ENCODE measurements at regions not wholly inside any gene's neighbourhood (a gene's known extent, or its start where the extent isn't known, plus 50 kb on each side); places are given as distances from the start of the nearest gene placed in this dataset.

DNA sequence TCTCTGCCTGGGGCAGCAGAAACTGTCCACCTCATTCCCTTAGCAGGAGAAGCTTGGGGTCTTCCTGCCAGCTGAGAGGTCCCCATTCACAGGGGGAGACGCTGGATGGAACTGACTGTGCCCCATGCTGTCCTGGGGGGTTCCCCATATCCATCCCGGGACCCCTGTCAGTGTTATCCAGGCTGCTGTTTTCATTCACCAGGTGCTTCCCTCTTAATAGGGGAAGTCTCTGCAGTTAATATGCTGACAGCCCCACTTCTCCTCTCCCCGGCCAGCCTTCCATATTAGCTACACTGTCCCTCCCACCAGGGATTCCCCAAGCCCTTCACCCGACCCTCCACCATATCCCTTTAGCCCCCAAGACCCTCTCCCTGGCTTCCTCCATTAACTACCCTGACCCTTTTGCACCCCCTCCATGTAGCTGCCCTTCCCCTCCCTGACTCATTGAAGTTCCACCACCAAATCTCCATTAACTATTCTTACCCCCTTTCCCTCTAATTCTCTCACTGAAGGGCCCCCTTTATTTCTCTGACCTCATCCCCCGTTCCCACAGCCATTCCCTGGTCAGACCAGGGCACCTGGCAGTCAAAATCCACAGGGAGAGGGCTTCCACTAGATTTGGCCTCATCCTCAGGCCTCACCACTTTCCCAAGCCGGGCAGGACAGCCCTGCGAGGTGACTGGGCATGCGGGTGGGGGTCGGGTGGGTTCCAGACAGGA, 92.0 kb upstream of the PAX2 start:
- H3K4me1 Mint-ChIP-seq (ENCODE audit: insufficient read depth, unreplicated experiment): peaks cover 14% of the 10 kb centered on the region
- H3K27me3 Mint-ChIP-seq (ENCODE audit: insufficient read depth, unreplicated experiment): peaks cover 76% of the 10 kb centered on the region
- no peak overlapping the region for H3K4me3 Mint-ChIP-seq (ENCODE audit: unreplicated experiment)
- H3K36me3 Mint-ChIP-seq (ENCODE audit: insufficient read depth, unreplicated experiment): no peaks in the 10 kb centered on the region
- no peak for DNase-seq (ENCODE audit: unreplicated experiment)
- CTCF ChIA-PET: no interaction called here
- POLR2A ChIA-PET: no interaction called here
- intact Hi-C loops (cut with micrococcal nuclease): no loop called here
- H3K9me3 Mint-ChIP-seq (ENCODE audit: unreplicated experiment): no peaks in the 10 kb centered on the region
- TF ChIP-seq, protein P1, sequence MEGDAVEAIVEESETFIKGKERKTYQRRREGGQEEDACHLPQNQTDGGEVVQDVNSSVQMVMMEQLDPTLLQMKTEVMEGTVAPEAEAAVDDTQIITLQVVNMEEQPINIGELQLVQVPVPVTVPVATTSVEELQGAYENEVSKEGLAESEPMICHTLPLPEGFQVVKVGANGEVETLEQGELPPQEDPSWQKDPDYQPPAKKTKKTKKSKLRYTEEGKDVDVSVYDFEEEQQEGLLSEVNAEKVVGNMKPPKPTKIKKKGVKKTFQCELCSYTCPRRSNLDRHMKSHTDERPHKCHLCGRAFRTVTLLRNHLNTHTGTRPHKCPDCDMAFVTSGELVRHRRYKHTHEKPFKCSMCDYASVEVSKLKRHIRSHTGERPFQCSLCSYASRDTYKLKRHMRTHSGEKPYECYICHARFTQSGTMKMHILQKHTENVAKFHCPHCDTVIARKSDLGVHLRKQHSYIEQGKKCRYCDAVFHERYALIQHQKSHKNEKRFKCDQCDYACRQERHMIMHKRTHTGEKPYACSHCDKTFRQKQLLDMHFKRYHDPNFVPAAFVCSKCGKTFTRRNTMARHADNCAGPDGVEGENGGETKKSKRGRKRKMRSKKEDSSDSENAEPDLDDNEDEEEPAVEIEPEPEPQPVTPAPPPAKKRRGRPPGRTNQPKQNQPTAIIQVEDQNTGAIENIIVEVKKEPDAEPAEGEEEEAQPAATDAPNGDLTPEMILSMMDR (IDR thresholded peaks at IDR 0.05; ENCODE audit: unreplicated experiment): no peak
- BruUV-seq (replicated peaks): no TSS peak
- H3K27ac Mint-ChIP-seq (ENCODE audit: low read depth, unreplicated experiment): no peak overlapping the region

DNA sequence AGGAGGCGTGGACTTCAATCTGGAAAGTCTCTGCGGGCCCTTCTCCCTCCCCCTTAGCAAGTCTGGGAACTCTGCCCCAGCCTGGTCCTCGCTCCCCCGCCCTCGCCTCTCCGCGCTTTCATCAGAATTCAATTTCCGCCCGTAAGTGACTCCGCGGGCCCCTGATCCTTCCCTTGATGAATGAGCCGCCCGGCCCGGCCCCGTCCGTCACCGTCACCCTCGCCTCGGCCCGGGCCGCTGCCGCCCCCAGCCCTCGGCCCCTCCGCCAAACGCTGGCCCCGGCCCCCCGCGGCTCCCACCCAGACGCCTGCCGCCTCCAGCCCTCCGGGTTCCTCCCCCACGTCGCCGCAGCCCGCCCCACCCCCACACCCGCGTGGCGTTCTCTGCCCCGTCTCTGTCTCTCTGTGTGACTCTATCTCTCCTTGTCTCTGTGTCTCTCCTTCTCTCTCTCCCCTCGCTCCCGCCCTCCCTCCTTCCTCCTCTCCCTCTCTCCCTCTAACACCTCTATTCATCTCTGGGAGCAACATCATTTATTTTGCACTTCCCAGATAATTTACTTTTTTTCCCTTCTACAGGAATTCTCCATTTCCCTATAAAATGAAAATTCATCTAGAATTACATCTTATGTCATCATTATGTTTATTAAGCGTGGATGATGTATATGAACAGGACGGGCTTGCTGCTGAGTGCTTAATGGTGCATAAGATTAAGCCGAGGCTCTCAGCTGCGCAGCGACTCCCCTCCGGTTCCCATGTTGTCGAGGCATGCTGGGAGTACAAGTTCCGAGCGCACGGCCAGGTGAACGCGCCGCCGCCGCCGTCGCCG, 91.2 kb upstream of the PAX2 start:
- ChIA-PET POLR2A (no interaction called here), CTCF (no interaction called here)
- intact Hi-C loops (cut with micrococcal nuclease): no loop called here
- H3K4me1 Mint-ChIP-seq (ENCODE audit: insufficient read depth, unreplicated experiment): peaks cover 14% of the 10 kb centered on the region
- BruUV-seq (replicated peaks): no TSS peak
- no peak for DNase-seq (ENCODE audit: unreplicated experiment)
- no peaks in the 10 kb centered on the region for H3K36me3 Mint-ChIP-seq (ENCODE audit: insufficient read depth, unreplicated experiment)
- H3K27me3 Mint-ChIP-seq (ENCODE audit: insufficient read depth, unreplicated experiment): peaks cover 76% of the 10 kb centered on the region
- H3K27ac Mint-ChIP-seq (ENCODE audit: low read depth, unreplicated experiment): no peak overlapping the region
- no peak overlapping the region for H3K4me3 Mint-ChIP-seq (ENCODE audit: unreplicated experiment)
- TF ChIP-seq, protein P1 (IDR thresholded peaks at IDR 0.05; ENCODE audit: unreplicated experiment): no peak
- H3K9me3 Mint-ChIP-seq (ENCODE audit: unreplicated experiment): no peaks in the 10 kb centered on the region

DNA sequence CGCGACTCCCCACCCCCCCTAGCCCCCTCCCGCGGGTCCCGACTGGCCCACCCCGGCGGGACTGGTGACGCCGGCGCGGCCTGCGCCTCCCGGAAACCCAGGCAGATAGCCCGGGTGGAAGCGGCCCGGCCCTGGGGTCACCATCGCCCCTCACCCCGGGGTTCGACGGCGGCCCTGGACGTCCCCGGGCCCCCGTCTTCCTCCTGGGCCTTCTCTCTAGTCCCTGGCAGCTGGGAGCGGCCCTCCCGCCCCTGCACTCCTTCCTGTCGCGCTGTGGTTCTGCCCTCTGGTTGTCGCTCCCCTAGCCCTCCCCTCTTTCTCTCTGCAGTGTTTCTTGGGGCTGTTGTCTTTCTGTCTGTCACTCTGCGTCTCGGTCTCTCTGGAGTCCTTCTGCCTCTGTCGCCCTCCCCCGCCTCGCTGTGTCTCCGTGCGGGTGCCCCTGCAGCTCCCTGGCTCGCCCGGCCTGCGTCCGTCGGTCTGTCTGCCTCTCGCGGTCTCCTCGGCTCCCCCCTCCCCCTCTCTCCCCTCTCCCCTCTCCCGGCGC, 90.5 kb upstream of the PAX2 start:
- Mint-ChIP-seq H3K27ac (ENCODE audit: low read depth, unreplicated experiment) (peak overlapping the region; percentile 40), H3K36me3 (ENCODE audit: insufficient read depth, unreplicated experiment) (no peaks in the 10 kb centered on the region), H3K4me1 (ENCODE audit: insufficient read depth, unreplicated experiment) (peaks cover 14% of the 10 kb centered on the region), H3K4me3 (ENCODE audit: unreplicated experiment) (no peak overlapping the region), H3K9me3 (ENCODE audit: unreplicated experiment) (no peaks in the 10 kb centered on the region), H3K27me3 (ENCODE audit: insufficient read depth, unreplicated experiment) (peaks cover 77% of the 10 kb centered on the region)
- TF ChIP-seq, protein P1 (IDR thresholded peaks at IDR 0.05; ENCODE audit: unreplicated experiment): no peak
- ChIA-PET CTCF (no interaction called here), POLR2A (no interaction called here)
- no peak for DNase-seq (ENCODE audit: unreplicated experiment)
- intact Hi-C loops (cut with micrococcal nuclease): no loop called here
- BruUV-seq (replicated peaks): no TSS peak

DNA sequence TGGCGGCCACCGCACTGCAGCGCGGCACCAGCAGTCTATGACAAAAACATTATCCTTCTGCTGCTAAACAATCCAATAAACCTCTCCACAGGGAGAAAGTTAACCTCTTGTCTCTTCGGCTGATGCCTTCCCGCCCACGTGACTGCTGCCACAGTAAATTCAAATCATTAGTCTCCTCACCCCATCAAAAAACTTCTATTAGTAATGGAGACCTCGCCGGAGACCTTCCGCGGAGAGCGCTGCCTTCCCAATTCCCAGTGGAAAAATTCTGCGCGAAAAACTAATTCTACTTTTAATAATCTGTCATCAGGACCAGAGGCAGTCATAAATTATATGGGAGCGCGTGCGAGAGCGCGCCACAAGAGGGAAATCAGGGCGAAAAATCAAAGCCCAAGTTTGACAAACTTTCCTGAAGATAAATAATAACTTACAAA, 90.0 kb upstream of the PAX2 start:
- intact Hi-C loops (cut with micrococcal nuclease): no loop called here
- Mint-ChIP-seq H3K4me3 (ENCODE audit: unreplicated experiment) (peak overlapping the region; percentile 24), H3K36me3 (ENCODE audit: insufficient read depth, unreplicated experiment) (no peaks in the 10 kb centered on the region), H3K27ac (ENCODE audit: low read depth, unreplicated experiment) (peak overlapping the region; percentile 40), H3K9me3 (ENCODE audit: unreplicated experiment) (no peaks in the 10 kb centered on the region), H3K4me1 (ENCODE audit: insufficient read depth, unreplicated experiment) (peaks cover 14% of the 10 kb centered on the region), H3K27me3 (ENCODE audit: insufficient read depth, unreplicated experiment) (peaks cover 81% of the 10 kb centered on the region)
- TF ChIP-seq, protein P1 (IDR thresholded peaks at IDR 0.05; ENCODE audit: unreplicated experiment): no peak
- CTCF ChIA-PET: no interaction called here
- BruUV-seq (replicated peaks): no TSS peak
- POLR2A ChIA-PET: no interaction called here
- no peak for DNase-seq (ENCODE audit: unreplicated experiment)

Data from MCF 10A (cell line).